AG09319 (cell line): ENCODE measurements at regions not wholly inside any gene's neighbourhood (a gene's known extent, or its start where the extent isn't known, plus 50 kb on each side); places are given as distances from the start of the nearest gene placed in this dataset.

Experiments
- DNase-seq: peaks from one replicate; pipeline ENCODE4 v3.0.0-alpha.2; 2010; ENCODE audit warnings: low read depth; ENCODE audit errors: extremely low read depth
- TF ChIP-seq, protein P1 (sequence below): IDR thresholded peaks from 2 replicates; pipeline ENCODE4 v1.5.1; 2011; ENCODE audit warnings: low read depth, mild to moderate bottlenecking, inconsistent platforms, low read length, moderate library complexity

DNA sequence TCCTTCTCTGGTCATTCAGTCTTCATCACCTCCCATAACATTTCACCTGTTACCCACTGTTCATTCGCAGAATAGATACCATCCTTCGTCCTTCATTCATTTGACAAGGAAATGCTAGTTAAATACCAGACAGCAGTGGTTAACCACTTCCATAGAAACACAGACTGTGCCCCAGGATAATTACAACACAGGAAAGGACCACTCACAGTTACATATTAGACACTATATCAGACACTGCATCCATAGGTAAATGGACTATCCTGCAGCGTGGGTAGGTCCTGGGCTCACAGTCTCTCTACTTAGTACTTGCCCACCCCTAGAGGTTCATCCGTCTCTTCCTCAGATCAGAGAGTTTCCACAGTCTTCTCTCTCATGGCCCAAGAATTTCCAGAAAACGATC is 1044.6 kb downstream of the VRK1 start:
- no peak for DNase-seq
- TF ChIP-seq, protein P1, sequence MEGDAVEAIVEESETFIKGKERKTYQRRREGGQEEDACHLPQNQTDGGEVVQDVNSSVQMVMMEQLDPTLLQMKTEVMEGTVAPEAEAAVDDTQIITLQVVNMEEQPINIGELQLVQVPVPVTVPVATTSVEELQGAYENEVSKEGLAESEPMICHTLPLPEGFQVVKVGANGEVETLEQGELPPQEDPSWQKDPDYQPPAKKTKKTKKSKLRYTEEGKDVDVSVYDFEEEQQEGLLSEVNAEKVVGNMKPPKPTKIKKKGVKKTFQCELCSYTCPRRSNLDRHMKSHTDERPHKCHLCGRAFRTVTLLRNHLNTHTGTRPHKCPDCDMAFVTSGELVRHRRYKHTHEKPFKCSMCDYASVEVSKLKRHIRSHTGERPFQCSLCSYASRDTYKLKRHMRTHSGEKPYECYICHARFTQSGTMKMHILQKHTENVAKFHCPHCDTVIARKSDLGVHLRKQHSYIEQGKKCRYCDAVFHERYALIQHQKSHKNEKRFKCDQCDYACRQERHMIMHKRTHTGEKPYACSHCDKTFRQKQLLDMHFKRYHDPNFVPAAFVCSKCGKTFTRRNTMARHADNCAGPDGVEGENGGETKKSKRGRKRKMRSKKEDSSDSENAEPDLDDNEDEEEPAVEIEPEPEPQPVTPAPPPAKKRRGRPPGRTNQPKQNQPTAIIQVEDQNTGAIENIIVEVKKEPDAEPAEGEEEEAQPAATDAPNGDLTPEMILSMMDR = no peak

GRCh38 chr14:97843066-97843465 is 1045.9 kb downstream of the VRK1 start:
- TF ChIP-seq, protein P1 = no peak

DNA sequence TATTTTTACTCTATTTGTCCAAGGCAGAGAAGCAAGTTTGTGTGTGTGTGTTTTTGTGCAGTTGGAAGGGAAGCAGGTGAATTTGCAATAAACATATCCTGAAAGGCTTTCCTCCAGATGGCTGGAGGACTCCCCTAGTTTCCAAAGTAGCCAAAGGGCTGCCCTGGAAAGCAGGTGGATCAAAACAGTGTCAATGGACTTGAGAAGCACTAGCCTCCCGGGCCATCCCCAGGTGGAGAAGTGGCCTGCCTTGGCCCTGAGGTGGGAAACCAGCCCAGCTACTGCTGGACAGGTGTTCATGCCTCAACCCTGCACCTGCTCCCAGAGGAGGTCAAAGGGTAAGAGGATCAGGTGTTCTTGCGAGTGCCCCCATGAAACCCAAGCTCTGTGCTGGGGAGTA is 1046.9 kb downstream of the VRK1 start:
- DNase-seq = no peak
- TF ChIP-seq, protein P1 = no peak

More at GRCh38 chr14:97843066-97843465, 1045.9 kb downstream of the VRK1 start:
- DNase-seq = no peak

GRCh38 chr14:97846156-97846555 is 1049.0 kb downstream of the VRK1 start:
- no peak for DNase-seq

GRCh38 chr14:97848317-97848980 is 1051.3 kb downstream of the VRK1 start:
- TF ChIP-seq, protein P1 = no peak
- DNase-seq = no peak

More at GRCh38 chr14:97846156-97846555, 1049.0 kb downstream of the VRK1 start:
- TF ChIP-seq, protein P1 = no peak

DNA sequence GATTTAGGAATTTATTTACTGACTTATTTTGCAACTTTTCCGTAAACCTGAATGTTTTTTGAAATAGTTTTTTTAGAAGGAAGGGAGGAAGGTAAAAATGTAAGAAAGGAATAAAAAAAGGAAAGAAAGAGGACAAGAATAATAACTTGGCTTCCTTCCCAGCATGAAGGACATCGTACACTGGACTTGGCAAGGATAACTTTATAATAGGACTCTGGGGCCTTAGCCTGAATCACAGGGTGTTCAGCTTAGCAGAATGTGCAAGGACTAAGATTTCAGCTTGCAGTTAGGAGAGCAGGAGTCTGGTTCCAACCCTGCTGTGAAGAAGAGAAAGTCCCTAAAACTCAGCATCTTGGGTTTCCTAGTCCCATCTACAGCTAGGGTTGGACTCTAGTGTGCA is 1053.3 kb downstream of the VRK1 start:
- no peak for DNase-seq
- TF ChIP-seq, protein P1 = no peak

DNA sequence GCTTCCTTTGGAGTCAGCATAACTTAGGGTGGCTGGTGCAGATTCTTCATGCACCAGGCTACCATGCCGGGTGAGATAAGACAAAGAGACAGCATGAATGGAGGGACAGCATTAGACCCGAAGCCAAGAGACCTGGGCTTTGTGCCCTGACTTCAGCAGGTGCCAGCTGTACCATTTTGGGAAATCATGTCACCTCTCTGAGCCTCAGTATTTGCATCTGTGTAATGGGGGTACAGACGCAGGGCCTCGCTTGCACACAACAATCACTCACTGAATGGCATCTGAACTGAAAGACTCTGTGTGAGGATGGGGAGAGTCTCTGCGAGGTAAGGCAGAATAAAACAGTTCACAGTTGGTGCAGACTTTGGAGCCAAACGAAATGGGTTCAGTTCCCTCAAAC is 1053.7 kb downstream of the VRK1 start:
- DNase-seq = no peak
- TF ChIP-seq, protein P1 = no peak
